Progenitor cell of endocrine pancreas (in vitro differentiated cells): ENCODE measurements at regions not wholly inside any gene's neighbourhood (a gene's known extent, or its start where the extent isn't known, plus 50 kb on each side); places are given as distances from the start of the nearest gene placed in this dataset.

Source experiments
- DNase-seq: peaks from one replicate; pipeline ENCODE4 v3.0.0; 2021; ENCODE audit warnings: low spot score; ENCODE audit not compliant: unreplicated experiment
- H3K27ac Mint-ChIP-seq: 2 replicates; pipeline ENCODE4 v1.8.0; 2021; ENCODE audit warnings: mild to moderate bottlenecking, moderate library complexity, mixed read lengths
- H3K27me3 Mint-ChIP-seq: 2 replicates; pipeline ENCODE4 v1.8.0; 2021; ENCODE audit warnings: mixed read lengths
- H3K36me3 Mint-ChIP-seq: 2 replicates; pipeline ENCODE4 v1.8.0; 2022; ENCODE audit warnings: mixed read lengths; ENCODE audit not compliant: insufficient read depth
- H3K4me1 Mint-ChIP-seq: 2 replicates; pipeline ENCODE4 v1.8.0; 2021; ENCODE audit warnings: low read depth, mixed read lengths
- H3K4me3 Mint-ChIP-seq: 2 replicates; pipeline ENCODE4 v1.8.0; 2021; ENCODE audit warnings: low read depth, mild to moderate bottlenecking, moderate library complexity, mixed read lengths
- H3K9me3 Mint-ChIP-seq: 2 replicates; pipeline ENCODE4 v1.8.0; 2021; ENCODE audit warnings: low read depth, mixed read lengths
- CTCF ChIP-seq: fragments of 200-600 bp; sonication (generic); IDR thresholded peaks from one replicate; pipeline ENCODE4 v1.5.0; 2021; ENCODE audit warnings: antibody characterized with exemption, mild to moderate bottlenecking; ENCODE audit not compliant: unreplicated experiment

GRCh38 chr2:18641823-18642222 lies 52.5 kb upstream of the NT5C1B start:
- Mint-ChIP-seq H3K4me1 (peaks cover 3% of the 10 kb centered on the region), H3K36me3 (no peaks in the 10 kb centered on the region), H3K27ac (no peak overlapping the region), H3K9me3 (peaks cover 12% of the 10 kb centered on the region), H3K4me3 (no peak overlapping the region), H3K27me3 (no peaks in the 10 kb centered on the region)
- TF ChIP-seq CTCF, result no peak
- DNase-seq, result no peak

GRCh38 chr2:18639756-18640453 lies 50.5 kb upstream of the NT5C1B start:
- H3K4me3 Mint-ChIP-seq, result no peak overlapping the region
- no peak overlapping the region for H3K27ac Mint-ChIP-seq
- no peak for DNase-seq
- H3K9me3 Mint-ChIP-seq, result peaks cover 27% of the 10 kb centered on the region
- H3K4me1 Mint-ChIP-seq, result peaks cover 3% of the 10 kb centered on the region
- no peaks in the 10 kb centered on the region for H3K27me3 Mint-ChIP-seq
- peaks cover 6% of the 10 kb centered on the region for H3K36me3 Mint-ChIP-seq
- no peak for TF ChIP-seq CTCF
